Erythroblast (primary cell): ENCODE measurements at regions not wholly inside any gene's neighbourhood (a gene's known extent, or its start where the extent isn't known, plus 50 kb on each side); places are given as distances from the start of the nearest gene placed in this dataset.

Experiments used
- GATA1 ChIP-seq: IDR thresholded peaks from 2 replicates; pipeline ENCODE4 v1.6.1; 2011; ENCODE audit warnings: low read depth, mild to moderate bottlenecking, control low read depth, low read length, moderate library complexity
- POLR2A ChIP-seq: IDR thresholded peaks from 2 replicates; pipeline ENCODE4 v1.6.1; 2011; ENCODE audit warnings: mild to moderate bottlenecking, low read length

GRCh38 chr5:156221816-156222215 lies 105.1 kb upstream of the SGCD start:
- no peak for TF ChIP-seq POLR2A
- TF ChIP-seq GATA1: no peak
